ENCODE measurements at regions not wholly inside any gene's neighbourhood (a gene's known extent, or its start where the extent isn't known, plus 50 kb on each side); places are given as distances from the start of the nearest gene placed in this dataset.

DNA sequence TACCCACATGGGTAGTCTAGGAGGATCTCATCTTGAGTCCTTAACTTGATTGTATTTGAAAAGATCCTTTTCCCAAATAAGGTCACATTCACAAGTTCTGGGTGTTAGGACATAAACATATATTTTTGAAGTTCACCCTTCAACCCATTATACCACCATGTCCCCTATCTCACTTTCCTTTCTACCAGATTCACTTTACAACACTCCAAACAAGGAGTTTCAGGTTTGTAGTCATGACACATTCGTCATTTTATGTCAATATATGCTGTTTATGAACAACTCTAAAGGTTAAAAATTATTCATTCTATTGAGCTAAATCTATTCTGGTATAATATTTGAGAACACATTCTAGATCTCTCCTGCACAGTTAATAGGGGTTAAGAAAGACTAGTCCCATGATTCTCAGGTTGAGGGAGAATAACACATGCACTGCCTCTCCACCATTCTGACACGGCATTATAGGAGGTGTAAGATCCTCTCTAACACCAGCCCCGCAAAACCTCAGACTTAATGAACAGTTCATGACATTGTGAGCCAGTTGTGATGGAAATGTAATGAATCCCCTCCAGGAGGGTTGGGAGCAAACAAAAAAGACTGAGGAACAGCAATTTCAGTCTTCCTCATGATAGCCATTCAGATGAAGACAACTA is 72.0 kb upstream of the PSMA6 start:
- Histone ChIP-seq H3K4me3 (ENCODE audit: low read depth, low read length) (no peak overlapping the region), H3K9me3 (ENCODE audit: severe bottlenecking) (no peaks in the 10 kb centered on the region), H3K27me3 (ENCODE audit: insufficient read depth, low read depth, severe bottlenecking) (no peaks in the 10 kb centered on the region), H3K36me3 (no peaks in the 10 kb centered on the region), H3K27ac (no peak overlapping the region)
- TF ChIP-seq, protein P1, sequence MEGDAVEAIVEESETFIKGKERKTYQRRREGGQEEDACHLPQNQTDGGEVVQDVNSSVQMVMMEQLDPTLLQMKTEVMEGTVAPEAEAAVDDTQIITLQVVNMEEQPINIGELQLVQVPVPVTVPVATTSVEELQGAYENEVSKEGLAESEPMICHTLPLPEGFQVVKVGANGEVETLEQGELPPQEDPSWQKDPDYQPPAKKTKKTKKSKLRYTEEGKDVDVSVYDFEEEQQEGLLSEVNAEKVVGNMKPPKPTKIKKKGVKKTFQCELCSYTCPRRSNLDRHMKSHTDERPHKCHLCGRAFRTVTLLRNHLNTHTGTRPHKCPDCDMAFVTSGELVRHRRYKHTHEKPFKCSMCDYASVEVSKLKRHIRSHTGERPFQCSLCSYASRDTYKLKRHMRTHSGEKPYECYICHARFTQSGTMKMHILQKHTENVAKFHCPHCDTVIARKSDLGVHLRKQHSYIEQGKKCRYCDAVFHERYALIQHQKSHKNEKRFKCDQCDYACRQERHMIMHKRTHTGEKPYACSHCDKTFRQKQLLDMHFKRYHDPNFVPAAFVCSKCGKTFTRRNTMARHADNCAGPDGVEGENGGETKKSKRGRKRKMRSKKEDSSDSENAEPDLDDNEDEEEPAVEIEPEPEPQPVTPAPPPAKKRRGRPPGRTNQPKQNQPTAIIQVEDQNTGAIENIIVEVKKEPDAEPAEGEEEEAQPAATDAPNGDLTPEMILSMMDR (IDR thresholded peaks at IDR 0.05; ENCODE audit: low read depth, low read length), result no peak
- no peak for DNase-seq

DNA sequence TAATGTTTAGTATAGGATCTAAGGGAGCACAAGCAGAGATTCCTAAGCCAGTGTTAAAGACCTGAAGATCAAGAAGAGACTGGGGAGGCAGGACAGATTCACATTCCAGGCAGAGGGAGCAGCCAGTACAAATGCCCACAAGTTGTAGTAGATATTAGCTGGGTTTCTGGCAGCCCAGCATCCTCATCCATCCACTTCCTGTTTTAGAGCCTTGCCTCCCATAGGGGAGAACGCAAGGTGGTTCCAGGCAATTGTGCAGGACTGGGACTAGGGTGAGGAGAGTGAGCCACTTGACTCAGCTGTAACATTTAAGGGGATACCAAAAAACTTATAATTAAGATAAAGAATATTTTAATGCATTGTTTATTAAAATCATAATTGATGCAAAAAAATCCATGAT is 71.3 kb upstream of the PSMA6 start:
- Histone ChIP-seq H3K27ac (no peak overlapping the region), H3K36me3 (no peaks in the 10 kb centered on the region), H3K4me3 (ENCODE audit: low read depth, low read length) (no peak overlapping the region), H3K9me3 (ENCODE audit: severe bottlenecking) (no peaks in the 10 kb centered on the region), H3K27me3 (ENCODE audit: insufficient read depth, low read depth, severe bottlenecking) (no peaks in the 10 kb centered on the region)
- no peak for DNase-seq
- TF ChIP-seq, protein P1 (IDR thresholded peaks at IDR 0.05; ENCODE audit: low read depth, low read length), result no peak

DNA sequence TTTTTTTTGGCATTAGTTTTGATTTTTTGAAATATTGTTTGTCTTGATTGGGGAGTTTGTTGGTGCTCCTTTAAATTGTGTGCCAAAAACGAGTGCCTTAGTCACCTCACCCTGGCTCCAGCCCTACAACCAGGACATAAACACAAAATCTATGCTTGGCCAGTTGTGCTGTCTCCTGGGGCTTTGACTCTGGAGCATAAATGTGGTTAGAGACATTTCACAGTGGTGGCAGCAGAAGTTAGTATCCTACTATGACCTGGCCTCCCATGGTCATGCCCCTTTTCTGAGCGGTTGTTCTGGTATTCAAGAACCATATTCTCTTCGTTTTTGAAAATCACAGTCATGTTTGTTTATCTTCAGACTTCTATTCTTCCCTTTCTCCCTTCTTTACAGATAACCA is 70.7 kb upstream of the PSMA6 start:
- no peaks in the 10 kb centered on the region for H3K9me3 ChIP-seq (ENCODE audit: severe bottlenecking)
- DNase-seq, result no peak
- H3K36me3 ChIP-seq, result no peaks in the 10 kb centered on the region
- TF ChIP-seq, protein P1 (IDR thresholded peaks at IDR 0.05; ENCODE audit: low read depth, low read length), result no peak
- H3K27me3 ChIP-seq (ENCODE audit: insufficient read depth, low read depth, severe bottlenecking), result no peaks in the 10 kb centered on the region
- no peak overlapping the region for H3K27ac ChIP-seq
- no peak overlapping the region for H3K4me3 ChIP-seq (ENCODE audit: low read depth, low read length)

DNA sequence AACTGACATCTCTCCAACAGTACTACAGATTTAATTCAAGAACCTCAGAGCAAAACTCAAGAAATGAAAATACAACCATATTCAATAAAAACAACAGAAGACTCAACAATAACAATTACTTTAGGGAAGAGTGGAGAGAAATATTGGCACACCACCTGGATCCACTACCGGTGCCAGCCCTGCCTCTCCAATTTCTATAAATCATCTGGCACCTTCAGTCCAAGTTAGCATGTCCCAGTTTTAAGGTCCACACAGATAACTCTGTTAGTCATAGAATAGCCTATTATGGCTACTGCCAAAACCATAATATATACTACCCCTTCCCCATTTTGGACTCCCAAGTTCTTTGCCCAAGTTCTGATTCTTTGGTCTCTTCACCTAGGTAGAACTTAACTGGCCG is 69.9 kb upstream of the PSMA6 start:
- H3K36me3 ChIP-seq, result no peaks in the 10 kb centered on the region
- no peaks in the 10 kb centered on the region for H3K9me3 ChIP-seq (ENCODE audit: severe bottlenecking)
- H3K4me3 ChIP-seq (ENCODE audit: low read depth, low read length), result no peak overlapping the region
- TF ChIP-seq, protein P1 (IDR thresholded peaks at IDR 0.05; ENCODE audit: low read depth, low read length), result no peak
- H3K27ac ChIP-seq, result no peak overlapping the region
- DNase-seq, result no peak
- no peaks in the 10 kb centered on the region for H3K27me3 ChIP-seq (ENCODE audit: insufficient read depth, low read depth, severe bottlenecking)

DNA sequence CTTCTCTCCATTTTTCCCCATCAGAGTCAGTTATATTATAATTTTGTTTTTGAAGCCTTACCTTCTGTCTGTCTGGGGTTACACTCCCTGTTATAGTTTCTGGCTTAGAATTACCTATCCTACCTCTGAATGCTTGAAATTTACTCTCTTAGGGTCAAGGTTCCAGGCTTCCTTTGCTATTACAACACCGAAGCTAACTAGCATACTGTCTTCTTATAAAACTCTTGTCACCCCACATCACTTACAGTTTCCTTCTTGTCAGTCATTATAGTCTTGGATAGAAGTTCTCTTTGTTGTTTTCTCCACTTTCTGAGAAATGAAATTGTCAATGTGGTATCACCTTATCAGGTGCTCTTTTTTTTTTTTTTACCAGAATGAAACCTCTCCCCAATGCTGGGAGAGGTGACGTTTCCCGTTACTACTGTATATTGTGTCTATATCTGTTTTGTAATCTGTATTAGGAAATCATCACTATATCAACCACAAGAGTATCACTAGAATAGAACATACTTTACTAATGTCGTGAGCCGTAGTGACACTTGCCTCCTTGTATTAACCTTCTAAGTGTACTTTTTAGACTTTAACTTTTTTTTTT is 69.2 kb upstream of the PSMA6 start:
- no peaks in the 10 kb centered on the region for H3K36me3 ChIP-seq
- H3K4me3 ChIP-seq (ENCODE audit: low read depth, low read length), result no peak overlapping the region
- no peaks in the 10 kb centered on the region for H3K27me3 ChIP-seq (ENCODE audit: insufficient read depth, low read depth, severe bottlenecking)
- no peak overlapping the region for H3K27ac ChIP-seq
- DNase-seq, result no peak
- TF ChIP-seq, protein P1 (IDR thresholded peaks at IDR 0.05; ENCODE audit: low read depth, low read length), result no peak
- no peaks in the 10 kb centered on the region for H3K9me3 ChIP-seq (ENCODE audit: severe bottlenecking)

DNA sequence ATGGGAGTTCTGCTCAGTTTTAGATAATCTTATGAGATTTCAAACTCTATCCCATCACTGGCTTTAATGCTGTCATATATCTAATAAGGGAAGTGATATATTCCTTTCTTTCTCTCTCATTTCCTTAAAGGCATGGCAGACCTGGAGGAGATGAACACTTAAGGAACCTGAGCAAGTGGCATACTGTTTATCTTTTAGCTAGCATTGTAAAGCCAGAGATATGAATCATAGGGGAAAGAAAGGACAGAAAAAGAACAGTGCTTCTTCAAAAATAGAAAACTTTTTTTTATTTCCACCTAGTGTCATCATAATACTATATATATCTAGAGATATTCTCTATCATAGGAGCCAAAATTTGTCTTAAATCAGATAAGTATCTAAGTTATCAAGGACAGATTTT is 68.3 kb upstream of the PSMA6 start:
- no peaks in the 10 kb centered on the region for H3K9me3 ChIP-seq (ENCODE audit: severe bottlenecking)
- H3K27ac ChIP-seq, result no peak overlapping the region
- H3K27me3 ChIP-seq (ENCODE audit: insufficient read depth, low read depth, severe bottlenecking), result no peaks in the 10 kb centered on the region
- no peak for DNase-seq
- TF ChIP-seq, protein P1 (IDR thresholded peaks at IDR 0.05; ENCODE audit: low read depth, low read length), result no peak
- no peaks in the 10 kb centered on the region for H3K36me3 ChIP-seq
- H3K4me3 ChIP-seq (ENCODE audit: low read depth, low read length), result no peak overlapping the region

Data from WERI-Rb-1 (cell line).